ENCODE measurements at regions not wholly inside any gene's neighbourhood (a gene's known extent, or its start where the extent isn't known, plus 50 kb on each side); places are given as distances from the start of the nearest gene placed in this dataset.

DNA sequence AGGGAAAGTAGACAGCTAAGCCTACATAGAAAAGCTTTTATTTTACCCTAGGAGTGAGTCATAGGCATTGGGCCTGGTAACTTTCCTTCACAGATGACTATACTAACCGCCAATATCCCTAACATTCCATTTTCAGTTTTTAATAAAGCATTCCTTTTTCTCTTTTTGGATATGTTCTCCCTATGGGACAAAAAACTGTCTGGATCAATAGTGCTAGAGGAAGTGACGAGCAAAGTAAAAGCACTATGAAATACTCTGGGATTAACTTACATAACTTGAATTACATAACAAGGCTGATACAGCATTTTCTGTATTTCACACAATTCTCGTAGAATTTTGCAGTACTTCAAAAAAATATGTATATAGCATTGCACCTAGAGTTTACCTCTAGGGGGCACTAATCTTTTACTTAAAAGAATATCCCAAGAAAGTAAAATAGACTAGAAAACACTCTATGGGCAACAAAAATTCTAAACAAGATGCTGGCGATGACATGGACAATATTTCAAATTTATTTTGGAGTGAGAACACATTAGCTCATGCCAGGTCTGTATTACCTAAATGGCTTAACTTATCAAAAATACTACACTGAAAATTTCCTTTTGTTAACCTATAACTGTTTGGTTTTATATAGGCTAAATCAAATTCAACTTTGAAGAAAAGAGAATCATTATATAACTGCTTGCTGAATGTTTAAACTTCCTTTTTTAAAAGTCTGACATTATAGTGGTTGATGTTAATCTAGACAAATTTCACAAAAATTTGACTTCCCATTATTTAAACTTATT is 66.3 kb upstream of the DST start:
- peak; percentile 90 for DNase-seq

DNA sequence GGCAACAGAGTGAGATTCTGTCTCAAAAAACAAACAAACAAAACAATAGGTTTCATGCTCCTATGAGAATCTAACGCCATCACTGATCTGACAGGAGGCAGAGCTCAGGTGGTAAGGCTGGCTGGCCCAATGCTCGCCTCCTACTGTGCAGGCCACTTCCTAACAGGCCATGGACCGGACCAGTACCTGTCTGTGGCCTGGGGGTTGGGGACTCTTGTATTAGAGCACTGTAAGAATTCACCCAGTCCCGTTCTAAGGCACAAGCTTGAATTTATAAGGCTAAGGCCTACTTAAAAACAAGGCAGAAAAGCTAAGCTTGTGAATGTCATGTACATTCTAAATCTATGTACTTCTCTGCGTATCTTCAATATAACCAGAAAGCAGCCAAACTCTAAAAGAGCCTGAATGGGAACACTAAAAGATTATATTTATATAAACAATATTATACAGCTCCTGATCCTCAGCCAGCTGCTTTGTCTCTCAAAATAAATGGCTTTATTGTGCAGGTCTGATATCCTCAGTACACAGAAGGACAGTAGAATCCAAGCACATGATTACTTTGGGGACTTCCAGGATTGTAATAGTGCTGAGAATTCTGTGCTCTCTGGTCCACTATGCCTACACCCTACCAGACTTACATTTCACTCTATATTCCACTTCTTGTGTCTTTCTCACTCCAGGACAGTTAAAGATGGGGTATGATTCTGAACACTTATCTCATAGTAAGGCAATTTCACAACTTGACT is 64.5 kb upstream of the DST start:
- no peak for DNase-seq

DNA sequence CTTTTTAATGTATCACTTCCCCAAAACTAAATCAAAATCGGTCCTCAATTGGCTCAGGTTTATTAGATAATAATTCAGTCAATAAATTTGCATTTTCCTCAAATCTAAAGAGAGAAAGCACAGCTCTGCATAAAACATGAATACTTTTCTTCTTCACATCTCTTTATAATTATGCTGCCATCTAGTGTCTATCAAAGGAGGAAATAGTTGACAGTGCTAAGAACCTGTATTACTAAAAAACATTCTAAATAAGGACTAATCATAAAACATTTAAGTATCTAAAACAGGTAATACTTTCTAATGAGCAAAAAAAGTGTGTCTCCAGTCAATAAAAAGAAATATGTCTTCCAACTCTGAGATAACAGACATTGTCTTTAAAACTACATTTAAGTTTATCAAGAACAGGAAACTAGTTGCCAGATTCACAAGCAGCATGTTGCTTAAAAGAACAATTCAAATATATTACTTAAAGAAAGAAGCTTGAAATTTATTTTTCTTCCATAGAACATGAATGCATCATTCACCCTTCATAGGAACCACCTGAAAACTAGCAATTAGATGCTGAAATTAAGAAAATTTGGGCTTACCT is 56.5 kb upstream of the DST start:
- DNase-seq = peak; percentile 75

DNA sequence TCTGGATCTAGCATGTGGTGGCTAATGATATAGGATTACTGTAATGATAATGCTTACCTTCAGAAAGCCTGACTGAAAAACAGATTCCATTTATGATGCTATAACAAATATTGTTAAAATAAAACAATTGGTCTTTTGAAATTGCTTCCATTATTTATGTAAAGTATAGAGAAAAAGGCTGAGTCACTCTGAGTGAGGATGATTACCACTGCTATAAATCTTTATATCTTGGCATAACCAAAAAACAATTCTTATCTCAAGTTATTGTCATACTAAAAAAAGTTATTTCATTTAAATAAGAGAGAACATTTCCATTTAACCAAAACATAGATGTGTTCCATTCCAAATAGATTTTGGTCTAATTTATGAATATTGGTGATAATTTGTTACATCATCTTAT is 53.0 kb upstream of the DST start:
- peak; percentile 25 for DNase-seq

DNA sequence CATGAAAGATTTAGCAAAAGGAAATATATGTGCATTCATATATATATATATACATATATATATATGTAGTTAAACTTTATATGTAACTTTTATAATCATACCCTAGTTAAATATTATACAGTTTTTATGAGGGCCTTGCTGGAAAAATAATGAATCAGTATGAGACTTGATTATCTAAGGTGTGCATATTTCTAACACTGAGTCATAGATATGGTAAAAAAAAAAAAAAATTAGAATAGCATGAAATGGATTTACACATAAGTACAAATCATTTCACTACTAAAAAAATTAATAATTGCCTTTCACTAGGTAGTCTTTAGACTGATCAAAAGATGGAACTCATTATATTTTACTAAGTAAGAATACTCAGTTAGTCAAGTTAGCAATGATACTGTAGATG is 51.3 kb upstream of the DST start:
- no peak for DNase-seq

DNA sequence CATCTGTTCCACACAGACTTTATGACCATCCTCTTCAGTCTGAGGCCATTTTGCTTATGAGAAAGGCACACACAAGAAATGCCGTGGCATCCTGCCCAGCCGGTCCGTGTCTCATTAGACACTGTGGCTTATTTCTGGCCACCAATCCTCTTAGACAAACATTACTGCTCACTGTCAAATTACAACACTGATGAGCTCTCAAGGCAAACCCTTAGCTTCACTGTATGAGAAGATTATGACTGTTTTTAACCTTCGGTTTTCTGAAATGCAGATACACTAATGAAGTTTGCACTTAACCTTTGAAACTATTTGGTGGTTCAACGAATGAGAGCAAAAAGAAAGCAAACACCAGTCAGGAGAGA is 50.5 kb upstream of the DST start:
- DNase-seq = no peak

DNA sequence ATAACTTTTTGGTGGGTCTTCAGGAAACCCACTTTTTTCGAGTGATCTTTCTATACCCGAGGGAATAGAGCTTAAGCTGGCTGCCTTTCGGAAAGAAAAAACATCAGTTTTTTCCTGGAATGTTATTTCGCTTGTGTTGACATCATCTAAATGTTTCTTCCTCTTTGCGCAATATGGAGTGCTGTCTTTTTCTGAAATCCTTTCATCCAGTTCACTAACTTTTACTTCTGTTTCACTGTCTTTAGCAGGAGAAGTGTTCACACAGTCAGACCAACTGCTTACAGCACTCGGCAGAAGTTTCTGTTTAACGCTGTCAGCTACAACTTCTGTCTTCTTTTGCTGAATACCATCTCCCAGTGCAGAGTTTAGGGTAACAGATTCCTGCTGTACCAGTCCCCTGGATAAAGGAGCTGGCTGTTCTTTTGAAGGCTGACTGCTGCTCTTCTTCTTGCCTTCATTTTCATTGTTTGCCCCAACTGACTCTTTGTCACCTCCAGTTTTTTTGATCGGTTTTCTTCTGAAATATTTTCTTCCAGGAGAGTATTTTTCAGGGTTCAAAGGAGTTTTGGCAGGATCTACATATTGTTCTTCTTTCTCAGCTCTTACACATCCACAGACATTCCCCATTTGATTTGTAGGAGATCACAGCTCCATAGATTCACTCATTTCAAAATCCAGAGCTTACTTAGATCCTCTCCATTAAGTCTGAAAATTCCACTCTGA is 50.0 kb upstream of the DST start:
- no peak for DNase-seq

Data from hematopoietic multipotent progenitor cell treated with erythropoietin and hydrocortisone succinate and interleukin-3 and kit ligand, for 4 days (in vitro differentiated cells).